A549 (cell line): ENCODE measurements at regions not wholly inside any gene's neighbourhood (a gene's known extent, or its start where the extent isn't known, plus 50 kb on each side); places are given as distances from the start of the nearest gene placed in this dataset.

ENCODE experiments used
- BHLHE40 ChIP-seq: IDR thresholded peaks from 2 replicates; pipeline ENCODE4 v1.6.1; 2012; ENCODE audit warnings: low read depth, low read length, inconsistent platforms
- ELK1 ChIP-seq: fragments of 150-350 bp; IDR thresholded peaks from 2 replicates; pipeline ENCODE4 v1.6.1; 2014; ENCODE audit warnings: low read depth, mild to moderate bottlenecking, low read length
- MAX ChIP-seq: IDR thresholded peaks from 2 replicates; pipeline ENCODE4 v1.6.1; 2012
- POLR2A ChIP-seq: IDR thresholded peaks from 2 replicates; pipeline ENCODE4 v1.6.1; 2012; ENCODE audit warnings: mild to moderate bottlenecking, low read length
- RFX5 ChIP-seq: fragments of 450-650 bp; IDR thresholded peaks from 2 replicates; pipeline ENCODE4 v1.7.1; 2014; ENCODE audit warnings: antibody characterized with exemption, mild to moderate bottlenecking, moderate library complexity
- USF2 ChIP-seq: fragments of 450-650 bp; IDR thresholded peaks from 2 replicates; pipeline ENCODE4 v1.6.1; 2014; ENCODE audit warnings: antibody characterized with exemption

GRCh38 chr6:14762077-14762476, 483.8 kb upstream of the JARID2 start:
- TF ChIP-seq POLR2A (no peak), MAX (no peak), BHLHE40 (no peak), USF2 (no peak), RFX5 (no peak), ELK1 (no peak)
